ENCODE measurements at regions not wholly inside any gene's neighbourhood (a gene's known extent, or its start where the extent isn't known, plus 50 kb on each side); places are given as distances from the start of the nearest gene placed in this dataset.

DNA sequence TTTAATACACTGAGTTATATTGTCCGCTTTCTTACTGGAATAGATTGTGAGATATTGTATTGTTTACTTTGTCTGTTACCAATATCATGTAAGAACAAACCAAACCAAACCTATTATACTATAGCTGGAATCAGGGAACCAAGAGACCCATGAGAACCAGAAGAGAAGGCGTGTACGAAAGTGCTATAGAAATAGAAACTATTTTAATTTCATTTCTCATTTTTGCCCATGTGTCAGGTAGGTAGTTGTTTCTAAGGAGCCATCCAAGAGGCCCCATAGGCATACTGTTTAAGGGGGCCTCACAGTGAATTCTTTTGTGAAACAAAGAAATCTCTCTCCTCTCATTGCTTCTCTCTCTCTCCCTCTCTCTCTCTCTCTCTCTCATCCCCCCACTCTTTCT lies 363.6 kb downstream of the RNF144A start:
- TF ChIP-seq POLR2AphosphoS5 (IDR thresholded peaks at IDR 0.05) (no peak), EP300 (IDR thresholded peaks at IDR 0.05) (no peak)
- TF ChIP-seq, protein P1, sequence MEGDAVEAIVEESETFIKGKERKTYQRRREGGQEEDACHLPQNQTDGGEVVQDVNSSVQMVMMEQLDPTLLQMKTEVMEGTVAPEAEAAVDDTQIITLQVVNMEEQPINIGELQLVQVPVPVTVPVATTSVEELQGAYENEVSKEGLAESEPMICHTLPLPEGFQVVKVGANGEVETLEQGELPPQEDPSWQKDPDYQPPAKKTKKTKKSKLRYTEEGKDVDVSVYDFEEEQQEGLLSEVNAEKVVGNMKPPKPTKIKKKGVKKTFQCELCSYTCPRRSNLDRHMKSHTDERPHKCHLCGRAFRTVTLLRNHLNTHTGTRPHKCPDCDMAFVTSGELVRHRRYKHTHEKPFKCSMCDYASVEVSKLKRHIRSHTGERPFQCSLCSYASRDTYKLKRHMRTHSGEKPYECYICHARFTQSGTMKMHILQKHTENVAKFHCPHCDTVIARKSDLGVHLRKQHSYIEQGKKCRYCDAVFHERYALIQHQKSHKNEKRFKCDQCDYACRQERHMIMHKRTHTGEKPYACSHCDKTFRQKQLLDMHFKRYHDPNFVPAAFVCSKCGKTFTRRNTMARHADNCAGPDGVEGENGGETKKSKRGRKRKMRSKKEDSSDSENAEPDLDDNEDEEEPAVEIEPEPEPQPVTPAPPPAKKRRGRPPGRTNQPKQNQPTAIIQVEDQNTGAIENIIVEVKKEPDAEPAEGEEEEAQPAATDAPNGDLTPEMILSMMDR (IDR thresholded peaks at IDR 0.05) = no peak

Data from esophagus muscularis mucosa (tissue), 4 donors.